Hepatocyte (in vitro differentiated cells): ENCODE measurements at regions not wholly inside any gene's neighbourhood (a gene's known extent, or its start where the extent isn't known, plus 50 kb on each side); places are given as distances from the start of the nearest gene placed in this dataset.

ENCODE experiments used
- EZH2 ChIP-seq: fragments of 200-600 bp; sonication (generic); IDR thresholded peaks from 2 replicates; pipeline ENCODE4 v1.6.1; 2016; ENCODE audit warnings: antibody characterized with exemption, mild to moderate bottlenecking, borderline replicate concordance
- EZH2phosphoT487 ChIP-seq: fragments of 200-600 bp; sonication (generic); IDR thresholded peaks from one replicate; pipeline ENCODE4 v1.6.1; 2018; ENCODE audit warnings: antibody characterized with exemption, mild to moderate bottlenecking, low read depth, moderate library complexity; ENCODE audit not compliant: unreplicated experiment, severe bottlenecking
- TF ChIP-seq, protein P1 (sequence below): fragments of 200-600 bp; sonication (generic); IDR thresholded peaks from 2 replicates; pipeline ENCODE4 v1.5.1; 2016; ENCODE audit warnings: antibody characterized with exemption, mild to moderate bottlenecking; ENCODE audit not compliant: poor library complexity

- TF ChIP-seq EZH2phosphoT487, result no peak
- TF ChIP-seq EZH2, result no peak
- TF ChIP-seq, protein P1, sequence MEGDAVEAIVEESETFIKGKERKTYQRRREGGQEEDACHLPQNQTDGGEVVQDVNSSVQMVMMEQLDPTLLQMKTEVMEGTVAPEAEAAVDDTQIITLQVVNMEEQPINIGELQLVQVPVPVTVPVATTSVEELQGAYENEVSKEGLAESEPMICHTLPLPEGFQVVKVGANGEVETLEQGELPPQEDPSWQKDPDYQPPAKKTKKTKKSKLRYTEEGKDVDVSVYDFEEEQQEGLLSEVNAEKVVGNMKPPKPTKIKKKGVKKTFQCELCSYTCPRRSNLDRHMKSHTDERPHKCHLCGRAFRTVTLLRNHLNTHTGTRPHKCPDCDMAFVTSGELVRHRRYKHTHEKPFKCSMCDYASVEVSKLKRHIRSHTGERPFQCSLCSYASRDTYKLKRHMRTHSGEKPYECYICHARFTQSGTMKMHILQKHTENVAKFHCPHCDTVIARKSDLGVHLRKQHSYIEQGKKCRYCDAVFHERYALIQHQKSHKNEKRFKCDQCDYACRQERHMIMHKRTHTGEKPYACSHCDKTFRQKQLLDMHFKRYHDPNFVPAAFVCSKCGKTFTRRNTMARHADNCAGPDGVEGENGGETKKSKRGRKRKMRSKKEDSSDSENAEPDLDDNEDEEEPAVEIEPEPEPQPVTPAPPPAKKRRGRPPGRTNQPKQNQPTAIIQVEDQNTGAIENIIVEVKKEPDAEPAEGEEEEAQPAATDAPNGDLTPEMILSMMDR, result no peak
Measured at GRCh38 chr7:83819911-83820310, 171.0 kb upstream of the SEMA3E start.
